HCT116 (cell line): ENCODE measurements at regions not wholly inside any gene's neighbourhood (a gene's known extent, or its start where the extent isn't known, plus 50 kb on each side); places are given as distances from the start of the nearest gene placed in this dataset.

Experiments used
- ATAC-seq: fragments of 200-7000 bp; cut with Tn5 transposase; 2 replicates; pipeline ENCODE4 v1.9.1; 2020; ENCODE audit warnings: mild to moderate bottlenecking, moderate library complexity
- BruUV-seq: library from RNA; stranded (reverse); fragments of 400-500 nt; replicated peaks from 2 replicates; lab custom pipeline; 2021; lab: Mats Ljungman, UMichigan
- CTCF ChIA-PET: fragments of 300-600 bp; sonication (Branson Sonifier 250); formaldehyde crosslinking; loops from one replicate; lab custom pipeline; 2021; ENCODE audit warnings: antibody characterized with exemption; lab: Charles Lee
- POLR2A ChIA-PET: fragments of 300-600, 350-600 bp; sonication (Branson Sonifier 250); formaldehyde crosslinking; loops from one replicate; lab custom pipeline; 2021; ENCODE audit warnings: antibody characterized with exemption; lab: Charles Lee
- RAD21 ChIA-PET, 2 experiments: fragments of 300-600 bp; sonication (Branson Sonifier 250); formaldehyde crosslinking; loops; one replicate each; lab custom pipeline; 2023; ENCODE audit warnings: low total read pairs in 2 of 2; ENCODE audit not compliant: uncharacterized antibody in 2 of 2, unreplicated experiment in 2 of 2, low non-redundant PET in 1 of 2; lab: Charles Lee
- DNase-seq: peaks from one replicate; pipeline ENCODE4 v3.0.0-alpha.2; 2010; ENCODE audit warnings: low read depth, low spot score
- H2AFZ ChIP-seq: fragments of 200-600 bp; shearing (Covaris generic), sonication (generic); 2 replicates; pipeline ENCODE4 v1.6.1; 2017; ENCODE audit warnings: low read depth, mixed run types, mixed read lengths, antibody characterized with exemption, low read length; ENCODE audit not compliant: poor library complexity, severe bottlenecking
- H3K27ac ChIP-seq: 2 replicates; pipeline ENCODE4 v1.5.1; 2012; ENCODE audit warnings: low read depth, low read length
- H3K27me3 ChIP-seq: fragments of 200-600 bp; sonication (generic); 2 replicates; pipeline ENCODE4 v1.6.1; 2016; ENCODE audit warnings: mixed run types, low read length, mixed read lengths; ENCODE audit not compliant: insufficient read depth
- H3K36me3 ChIP-seq, 2 experiments: fragments of 200-500 bp in 1 of 2; fragments of 200-600 bp in 1 of 2; sonication (Bioruptor generic) in 1 of 2; sonication (generic) in 1 of 2; 2 replicates each; pipeline versions ENCODE4 v1.5.1 to v1.6.1; 2014 to 2016; ENCODE audit warnings: low read length in 2 of 2, inconsistent platforms in 1 of 2, mixed read lengths in 1 of 2, mixed run types in 1 of 2; ENCODE audit not compliant: insufficient read depth in 2 of 2, control insufficient read depth in 1 of 2
- H3K4me1 ChIP-seq, 2 experiments: fragments of 200-600 bp in 1 of 2; sonication (generic) in 1 of 2; 2 replicates each; pipeline versions ENCODE4 v1.5.1 to v1.6.1; 2012 to 2017; ENCODE audit warnings: low read length in 2 of 2, inconsistent platforms in 1 of 2, mild to moderate bottlenecking in 1 of 2, mixed read lengths in 1 of 2, mixed run types in 1 of 2, moderate library complexity in 1 of 2; ENCODE audit not compliant: insufficient read depth in 2 of 2, control insufficient read depth in 1 of 2
- H3K4me2 ChIP-seq: fragments of 200-600 bp; sonication (generic); 2 replicates; pipeline ENCODE4 v1.6.1; 2017; ENCODE audit warnings: mixed run types, low read length, mixed read lengths
- H3K4me3 ChIP-seq, 2 experiments: fragments of 200-600 bp in 1 of 2; sonication (generic) in 1 of 2; replicated peaks in 1 of 2; 2 replicates each; pipeline ENCODE4 v1.5.1; 2011 to 2016; ENCODE audit warnings: low read length in 2 of 2, control low read depth in 1 of 2, low read depth in 1 of 2, mild to moderate bottlenecking in 1 of 2, mixed read lengths in 1 of 2, mixed run types in 1 of 2
- H3K79me2 ChIP-seq: fragments of 200-600 bp; sonication (generic); 2 replicates; pipeline ENCODE4 v1.6.1; 2017; ENCODE audit warnings: mild to moderate bottlenecking, mixed run types, low read length, moderate library complexity, mixed read lengths; ENCODE audit not compliant: insufficient read depth
- H3K9ac ChIP-seq: fragments of 200-600 bp; sonication (generic); 2 replicates; pipeline ENCODE4 v1.6.1; 2016; ENCODE audit warnings: low read length, mixed read lengths
- H3K9me2 ChIP-seq: fragments of 200-600 bp; sonication (generic), shearing (Covaris generic); 2 replicates; pipeline ENCODE4 v1.6.1; 2017; ENCODE audit warnings: mixed run types, mild to moderate bottlenecking, moderate library complexity; ENCODE audit not compliant: insufficient read depth
- H3K9me3 ChIP-seq, 2 experiments: fragments of 200-500 bp in 1 of 2; fragments of 200-600 bp in 1 of 2; sonication (Bioruptor generic) in 1 of 2; sonication (generic) in 1 of 2; 2 replicates each; pipeline ENCODE4 v1.6.1; 2014 to 2017; ENCODE audit warnings: low read length in 2 of 2, mixed read lengths in 2 of 2, inconsistent platforms in 1 of 2, low read depth in 1 of 2, mild to moderate bottlenecking in 1 of 2, mixed run types in 1 of 2, moderate library complexity in 1 of 2; ENCODE audit not compliant: control insufficient read depth in 1 of 2, insufficient read depth in 1 of 2
- H4K20me1 ChIP-seq: fragments of 200-600 bp; sonication (generic), shearing (Covaris generic); 2 replicates; pipeline ENCODE4 v1.6.1; 2017; ENCODE audit warnings: mixed run types, mild to moderate bottlenecking, moderate library complexity; ENCODE audit not compliant: insufficient read depth
- ATF3 ChIP-seq: IDR thresholded peaks from 2 replicates; pipeline ENCODE4 v1.6.1; 2012
- CBX3 ChIP-seq: IDR thresholded peaks from 2 replicates; pipeline ENCODE4 v1.6.1; 2012; ENCODE audit warnings: low read depth
- CEBPB ChIP-seq: IDR thresholded peaks from 2 replicates; pipeline ENCODE4 v1.6.1; 2012; ENCODE audit warnings: low read depth
- CTCF ChIP-seq, 3 experiments: fragments of 200-600 bp in 1 of 3; sonication (generic) in 1 of 3; IDR thresholded peaks in 2 of 3; conservative IDR thresholded peaks in 1 of 3; 2 replicates each; pipeline ENCODE4 v1.5.1; 2012 to 2017; ENCODE audit warnings: low read depth in 2 of 3, low read length in 2 of 3, antibody characterized with exemption in 1 of 3, borderline replicate concordance in 1 of 3, control low read depth in 1 of 3, mild to moderate bottlenecking in 1 of 3, mixed read lengths in 1 of 3, mixed run types in 1 of 3, moderate library complexity in 1 of 3; ENCODE audit not compliant: insufficient read depth in 1 of 3
- EGR1 ChIP-seq: IDR thresholded peaks from 2 replicates; pipeline ENCODE4 v1.6.1; 2012; ENCODE audit warnings: low read depth
- ELF1 ChIP-seq: IDR thresholded peaks from 2 replicates; pipeline ENCODE4 v1.6.1; 2012; ENCODE audit warnings: low read depth, borderline replicate concordance
- EZH2phosphoT487 ChIP-seq: fragments of 200-600 bp; IDR thresholded peaks from 2 replicates; pipeline ENCODE4 v1.6.1; 2018; ENCODE audit warnings: antibody characterized with exemption, borderline replicate concordance
- FOSL1 ChIP-seq: IDR thresholded peaks from 2 replicates; pipeline ENCODE4 v1.6.1; 2012; ENCODE audit warnings: low read depth
- JUND ChIP-seq: IDR thresholded peaks from 2 replicates; pipeline ENCODE4 v1.6.1; 2012
- MAX ChIP-seq: IDR thresholded peaks from 2 replicates; pipeline ENCODE4 v1.6.1; 2012
- POLR2AphosphoS5 ChIP-seq: IDR thresholded peaks from 2 replicates; pipeline ENCODE4 v1.6.1; 2011; ENCODE audit warnings: mild to moderate bottlenecking, low read depth, low read length, moderate library complexity
- RAD21 ChIP-seq: IDR thresholded peaks from 2 replicates; pipeline ENCODE4 v1.6.1; 2012; ENCODE audit warnings: low read depth, mild to moderate bottlenecking
- REST ChIP-seq: IDR thresholded peaks from 2 replicates; pipeline ENCODE4 v1.6.1; 2012; ENCODE audit warnings: low read depth
- SP1 ChIP-seq: IDR thresholded peaks from 2 replicates; pipeline ENCODE4 v1.6.1; 2012; ENCODE audit warnings: low read depth
- SRF ChIP-seq: IDR thresholded peaks from 2 replicates; pipeline ENCODE4 v1.6.1; 2012; ENCODE audit warnings: low read depth
- TCF7L2 ChIP-seq: IDR thresholded peaks from 2 replicates; pipeline ENCODE4 v1.7.0; 2011; ENCODE audit warnings: borderline replicate concordance, inconsistent platforms; ENCODE audit not compliant: insufficient read depth, insufficient read length; ENCODE audit errors: extremely low read depth
- YY1 ChIP-seq: IDR thresholded peaks from 2 replicates; pipeline ENCODE4 v1.6.1; 2011; ENCODE audit warnings: low read length, low read depth, moderate library complexity, mild to moderate bottlenecking; ENCODE audit not compliant: insufficient replicate concordance; ENCODE audit errors: extremely low read depth
- ZFX ChIP-seq: fragments of 450-650 bp; IDR thresholded peaks from 2 replicates; pipeline ENCODE4 v1.6.1; 2017
- ZNF274 ChIP-seq: fragments of 200-500 bp; sonication (Bioruptor generic); IDR thresholded peaks from 2 replicates; pipeline ENCODE4 v1.6.1; 2014; ENCODE audit warnings: mild to moderate bottlenecking, low read depth, low read length, inconsistent platforms
- intact Hi-C: fragments of 100-400 bp; cut with micrococcal nuclease; formaldehyde crosslinking; loops from 2 replicates; pipeline ENCODE4 v1.10.0; 2022

GRCh38 chr5:175795959-175796358 is 75.4 kb upstream of the CPLX2 start:
- Histone ChIP-seq H3K36me3 (no peaks in the 10 kb centered on the region), H3K9ac (no peak overlapping the region), H3K4me2 (no peak overlapping the region), H3K79me2 (no peaks in the 10 kb centered on the region), H3K27ac (no peak overlapping the region), H3K27me3 (no peaks in the 10 kb centered on the region), H4K20me1 (no peaks in the 10 kb centered on the region), H3K4me1 (peaks cover 0 to 25% of the 10 kb centered on the region in 2 experiments; a peak in 2 of 4 replicates), H3K9me3 (no peaks in the 10 kb centered on the region), H3K9me2 (no peaks in the 10 kb centered on the region), H3K4me3 (no peak overlapping the region), H2AFZ (no peak overlapping the region)
- ChIA-PET POLR2A (no interaction called here), RAD21 (no interaction called here), CTCF (no interaction called here)
- TF ChIP-seq JUND (no peak), CTCF (IDR thresholded peaks at IDR 0.05 in 2 of 3, conservative IDR thresholded peaks at IDR 0.05 in 1 of 3; ENCODE audit: borderline replicate concordance in 1 of 3, insufficient read depth in 1 of 3, low read depth in 2 of 3, low read length in 2 of 3) (no peak), ATF3 (no peak), SP1 (no peak), POLR2AphosphoS5 (no peak), ELF1 (no peak), EGR1 (no peak), SRF (no peak), EZH2phosphoT487 (no peak), RAD21 (no peak), CBX3 (no peak), YY1 (no peak), ZFX (no peak), MAX (no peak), TCF7L2 (no peak), ZNF274 (no peak), REST (no peak), FOSL1 (no peak), CEBPB (no peak)
- no peak for ATAC-seq
- intact Hi-C loops: no loop called here
- BruUV-seq: no TSS peak
- no peak for DNase-seq
